ENCODE measurements at regions not wholly inside any gene's neighbourhood (a gene's known extent, or its start where the extent isn't known, plus 50 kb on each side); places are given as distances from the start of the nearest gene placed in this dataset.

DNA sequence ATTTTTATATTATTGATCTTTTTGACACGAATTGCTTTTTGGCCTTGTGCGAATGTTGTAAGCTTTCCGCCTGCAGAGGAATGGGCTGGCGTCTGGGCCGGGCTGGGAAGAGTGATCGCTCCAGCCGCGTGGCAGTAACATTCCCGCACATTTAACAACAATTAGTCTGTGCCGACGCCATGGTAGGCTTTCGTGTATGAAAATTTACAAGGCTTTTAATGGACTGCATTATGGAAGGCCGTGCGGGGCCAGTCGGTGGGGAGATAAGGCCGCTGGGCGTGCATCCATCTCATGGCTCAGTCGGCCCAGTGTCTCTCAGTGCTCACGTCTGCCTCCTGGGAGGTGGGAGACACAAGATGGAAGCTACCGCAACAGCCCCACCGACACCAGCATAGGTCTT is 142.2 kb downstream of the PHETA1 start:
- no peaks in the 10 kb centered on the region for H3K9me3 ChIP-seq
- CTCF ChIA-PET: no interaction called here
- no TSS peak for BruUV-seq (replicated peaks)
- no peak overlapping the region for H3K4me3 ChIP-seq (ENCODE audit: low read depth, low read length)
- no peak overlapping the region for H3K4me3 Mint-ChIP-seq (ENCODE audit: unreplicated experiment)
- no peaks in the 10 kb centered on the region for H3K36me3 Mint-ChIP-seq (ENCODE audit: insufficient read depth, unreplicated experiment)
- H3K27me3 Mint-ChIP-seq (ENCODE audit: insufficient read depth, unreplicated experiment): peaks cover 11% of the 10 kb centered on the region
- H3K27ac Mint-ChIP-seq (ENCODE audit: unreplicated experiment): no peak overlapping the region
- POLR2A ChIA-PET: no interaction called here
- TF ChIP-seq, protein P1, sequence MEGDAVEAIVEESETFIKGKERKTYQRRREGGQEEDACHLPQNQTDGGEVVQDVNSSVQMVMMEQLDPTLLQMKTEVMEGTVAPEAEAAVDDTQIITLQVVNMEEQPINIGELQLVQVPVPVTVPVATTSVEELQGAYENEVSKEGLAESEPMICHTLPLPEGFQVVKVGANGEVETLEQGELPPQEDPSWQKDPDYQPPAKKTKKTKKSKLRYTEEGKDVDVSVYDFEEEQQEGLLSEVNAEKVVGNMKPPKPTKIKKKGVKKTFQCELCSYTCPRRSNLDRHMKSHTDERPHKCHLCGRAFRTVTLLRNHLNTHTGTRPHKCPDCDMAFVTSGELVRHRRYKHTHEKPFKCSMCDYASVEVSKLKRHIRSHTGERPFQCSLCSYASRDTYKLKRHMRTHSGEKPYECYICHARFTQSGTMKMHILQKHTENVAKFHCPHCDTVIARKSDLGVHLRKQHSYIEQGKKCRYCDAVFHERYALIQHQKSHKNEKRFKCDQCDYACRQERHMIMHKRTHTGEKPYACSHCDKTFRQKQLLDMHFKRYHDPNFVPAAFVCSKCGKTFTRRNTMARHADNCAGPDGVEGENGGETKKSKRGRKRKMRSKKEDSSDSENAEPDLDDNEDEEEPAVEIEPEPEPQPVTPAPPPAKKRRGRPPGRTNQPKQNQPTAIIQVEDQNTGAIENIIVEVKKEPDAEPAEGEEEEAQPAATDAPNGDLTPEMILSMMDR (IDR thresholded peaks at IDR 0.05; ENCODE audit: insufficient read depth in 1 of 2, low read depth in 1 of 2, low read length in 1 of 2, severe bottlenecking in 1 of 2, unreplicated experiment in 1 of 2): no peak
- H3K9me3 Mint-ChIP-seq (ENCODE audit: unreplicated experiment): no peaks in the 10 kb centered on the region
- intact Hi-C loops (cut with micrococcal nuclease; ENCODE audit: unreplicated experiment): no loop called here
- no peaks in the 10 kb centered on the region for H3K27me3 ChIP-seq (replicated peaks; ENCODE audit: control insufficient read depth, insufficient read depth, low read length)
- no peaks in the 10 kb centered on the region for H3K4me1 Mint-ChIP-seq (ENCODE audit: low read depth, unreplicated experiment)
- no peaks in the 10 kb centered on the region for H3K36me3 ChIP-seq (ENCODE audit: control insufficient read depth, insufficient read depth, low read length)
- H3K4me1 ChIP-seq: no peaks in the 10 kb centered on the region
- DNase-seq: no peak

DNA sequence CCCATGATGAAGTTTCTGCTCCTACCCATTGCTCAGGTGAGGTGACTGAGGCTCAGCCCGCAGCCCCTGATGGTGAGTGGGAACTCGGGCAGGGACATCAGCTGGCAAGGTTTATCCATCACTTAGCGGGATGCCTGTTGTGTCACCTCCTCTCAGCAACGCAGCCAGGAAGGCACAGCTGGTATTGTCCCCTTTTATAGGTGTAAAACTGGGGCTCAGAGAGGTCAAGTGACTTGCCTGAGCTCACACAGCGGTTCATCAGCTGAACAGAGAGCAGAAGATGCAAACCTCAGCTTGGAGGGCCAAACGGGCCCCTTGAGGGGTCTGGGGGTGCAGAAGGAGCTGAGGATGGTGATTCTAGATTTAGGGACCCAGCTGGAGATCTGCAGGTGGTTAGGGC is 143.6 kb downstream of the PHETA1 start:
- Mint-ChIP-seq H3K4me1 (ENCODE audit: low read depth, unreplicated experiment) (no peaks in the 10 kb centered on the region), H3K4me3 (ENCODE audit: unreplicated experiment) (no peak overlapping the region), H3K9me3 (ENCODE audit: unreplicated experiment) (no peaks in the 10 kb centered on the region), H3K36me3 (ENCODE audit: insufficient read depth, unreplicated experiment) (no peaks in the 10 kb centered on the region), H3K27ac (ENCODE audit: unreplicated experiment) (no peak overlapping the region), H3K27me3 (ENCODE audit: insufficient read depth, unreplicated experiment) (peaks cover 5% of the 10 kb centered on the region)
- Histone ChIP-seq H3K36me3 (ENCODE audit: control insufficient read depth, insufficient read depth, low read length) (no peaks in the 10 kb centered on the region), H3K4me3 (ENCODE audit: low read depth, low read length) (no peak overlapping the region), H3K9me3 (no peaks in the 10 kb centered on the region), H3K4me1 (no peaks in the 10 kb centered on the region), H3K27me3 (replicated peaks; ENCODE audit: control insufficient read depth, insufficient read depth, low read length) (no peaks in the 10 kb centered on the region)
- no TSS peak for BruUV-seq (replicated peaks)
- CTCF ChIA-PET: no interaction called here
- POLR2A ChIA-PET: no interaction called here
- TF ChIP-seq, protein P1 (IDR thresholded peaks at IDR 0.05; ENCODE audit: insufficient read depth in 1 of 2, low read depth in 1 of 2, low read length in 1 of 2, severe bottlenecking in 1 of 2, unreplicated experiment in 1 of 2): no peak
- DNase-seq: no peak
- intact Hi-C loops (cut with micrococcal nuclease; ENCODE audit: unreplicated experiment): no loop called here

DNA sequence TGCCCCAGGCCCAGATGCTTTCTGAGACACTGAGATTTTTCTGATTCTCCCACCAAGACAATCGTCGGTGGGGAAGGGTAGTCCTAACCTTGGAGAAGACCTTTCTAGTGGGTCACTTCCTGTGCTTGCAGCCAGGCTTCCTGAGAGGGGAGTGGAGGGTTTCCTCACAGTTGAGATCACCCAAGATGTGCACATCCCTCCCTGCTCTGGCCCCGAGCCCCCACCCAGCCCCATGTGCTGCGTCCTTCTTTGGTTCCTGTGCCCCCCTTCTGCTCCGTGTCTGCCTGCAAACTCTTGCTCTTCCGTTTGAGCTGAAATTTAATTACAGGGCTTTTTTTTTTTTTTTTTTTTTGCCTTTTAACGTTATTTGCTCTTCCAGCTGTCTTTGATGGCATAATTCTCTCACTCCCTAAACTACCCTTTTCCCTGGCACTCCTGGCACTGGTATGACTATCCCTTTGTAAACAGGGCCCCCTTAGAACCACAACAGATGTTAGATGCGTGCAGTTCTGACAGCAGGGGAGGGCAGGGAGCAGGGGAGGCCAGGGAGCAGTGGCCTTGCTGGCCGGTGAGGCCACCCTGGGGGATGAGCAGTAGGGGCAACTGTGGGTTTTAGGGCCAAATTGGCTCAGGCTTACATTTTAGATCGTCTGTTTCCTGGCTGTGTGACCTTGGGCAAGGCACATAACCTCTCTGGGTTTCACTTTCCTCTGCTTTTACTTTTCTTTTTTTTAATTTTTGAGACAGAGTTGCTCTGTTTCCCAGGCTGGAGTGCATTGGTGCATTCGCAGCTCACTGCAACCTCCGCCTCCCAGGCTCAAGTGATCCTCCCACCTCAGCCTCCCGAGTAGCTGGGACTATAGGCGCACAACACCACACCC is 144.5 kb downstream of the PHETA1 start:
- no peaks in the 10 kb centered on the region for H3K9me3 ChIP-seq
- CTCF ChIA-PET: no interaction called here
- H3K27me3 ChIP-seq (replicated peaks; ENCODE audit: control insufficient read depth, insufficient read depth, low read length): no peaks in the 10 kb centered on the region
- no peak for DNase-seq
- no peak overlapping the region for H3K4me3 Mint-ChIP-seq (ENCODE audit: unreplicated experiment)
- no peak overlapping the region for H3K4me3 ChIP-seq (ENCODE audit: low read depth, low read length)
- no peaks in the 10 kb centered on the region for H3K4me1 Mint-ChIP-seq (ENCODE audit: low read depth, unreplicated experiment)
- H3K9me3 Mint-ChIP-seq (ENCODE audit: unreplicated experiment): no peaks in the 10 kb centered on the region
- H3K27ac Mint-ChIP-seq (ENCODE audit: unreplicated experiment): no peak overlapping the region
- TF ChIP-seq, protein P1 (IDR thresholded peaks at IDR 0.05; ENCODE audit: insufficient read depth in 1 of 2, low read depth in 1 of 2, low read length in 1 of 2, severe bottlenecking in 1 of 2, unreplicated experiment in 1 of 2): no peak
- POLR2A ChIA-PET: interaction anchor here (0.7 kb wide), 1 partner anchor 31 kb away, joined by 18 read pairs; no protein-coding TSS in a partner anchor
- H3K4me1 ChIP-seq: no peaks in the 10 kb centered on the region
- H3K36me3 Mint-ChIP-seq (ENCODE audit: insufficient read depth, unreplicated experiment): no peaks in the 10 kb centered on the region
- intact Hi-C loops (cut with micrococcal nuclease; ENCODE audit: unreplicated experiment): no loop called here
- BruUV-seq (replicated peaks): no TSS peak
- H3K27me3 Mint-ChIP-seq (ENCODE audit: insufficient read depth, unreplicated experiment): peaks cover 5% of the 10 kb centered on the region
- no peaks in the 10 kb centered on the region for H3K36me3 ChIP-seq (ENCODE audit: control insufficient read depth, insufficient read depth, low read length)

All from Caco-2 (cell line).